PC-9 (cell line): ENCODE measurements at regions not wholly inside any gene's neighbourhood (a gene's known extent, or its start where the extent isn't known, plus 50 kb on each side); places are given as distances from the start of the nearest gene placed in this dataset. TPM values are rescaled to one million over a fixed set of nuclear protein-coding genes. Genes with fewer than 3 reads are reported as not detected.

Experiments used
- microRNA-seq: library from miRNA; unstranded; fragments of <30 nt; microRNA quantifications from one replicate; pipeline ENCODE4 v1.2.0, GENCODE V29; 2021; ENCODE audit warnings: borderline number of aligned reads, borderline replicate concordance

Small RNAs in the stretch of these regions (microRNA-seq; reads per million reads assigned to microRNA genes)
- gene MIR550A2 (not detected), gene MIR550B2 (not detected)
